ENCODE measurements at regions not wholly inside any gene's neighbourhood (a gene's known extent, or its start where the extent isn't known, plus 50 kb on each side); places are given as distances from the start of the nearest gene placed in this dataset.

- DNase-seq (ENCODE audit: insufficient read length, low spot score) (no peak), FAIRE-seq (no peak)
Measured at GRCh38 chr1:214198571-214198970, 82.4 kb upstream of the SMYD2 start.

- DNase-seq (ENCODE audit: insufficient read length, low spot score) (no peak), FAIRE-seq (no peak)
Measured at GRCh38 chr1:214199585-214199984, 81.4 kb upstream of the SMYD2 start.

GRCh38 chr1:214202992-214203391 is 78.0 kb upstream of the SMYD2 start:
- DNase-seq (ENCODE audit: insufficient read length, low spot score) (no peak), FAIRE-seq (no peak)

GRCh38 chr1:214205053-214205452 is 75.9 kb upstream of the SMYD2 start:
- DNase-seq (ENCODE audit: insufficient read length, low spot score): no peak
- FAIRE-seq: no peak

GRCh38 chr1:214208460-214208859 is 72.5 kb upstream of the SMYD2 start:
- DNase-seq (ENCODE audit: insufficient read length, low spot score): no peak
- no peak for FAIRE-seq

- no peak for FAIRE-seq
- DNase-seq (ENCODE audit: insufficient read length, low spot score): no peak
Measured at GRCh38 chr1:214209260-214209808, 71.6 kb upstream of the SMYD2 start.

GRCh38 chr1:214213136-214213535 is 67.8 kb upstream of the SMYD2 start:
- DNase-seq (ENCODE audit: insufficient read length, low spot score) (no peak), FAIRE-seq (no peak)

GRCh38 chr1:214214851-214215250 is 66.1 kb upstream of the SMYD2 start:
- DNase-seq (ENCODE audit: insufficient read length, low spot score) (no peak), FAIRE-seq (no peak)

GRCh38 chr1:214215583-214215982 is 65.4 kb upstream of the SMYD2 start:
- DNase-seq (ENCODE audit: insufficient read length, low spot score) (no peak), FAIRE-seq (no peak)

GRCh38 chr1:214216021-214216420 is 64.9 kb upstream of the SMYD2 start:
- DNase-seq (ENCODE audit: insufficient read length, low spot score): no peak
- FAIRE-seq: no peak

GRCh38 chr1:214216779-214217178 is 64.2 kb upstream of the SMYD2 start:
- DNase-seq (ENCODE audit: insufficient read length, low spot score) (no peak), FAIRE-seq (no peak)

- FAIRE-seq (no peak), DNase-seq (ENCODE audit: insufficient read length, low spot score) (no peak)
Measured at GRCh38 chr1:214219902-214220301, 61.1 kb upstream of the SMYD2 start.

- FAIRE-seq (no peak), DNase-seq (ENCODE audit: insufficient read length, low spot score) (no peak)
Measured at GRCh38 chr1:214220891-214221290, 60.1 kb upstream of the SMYD2 start.

- no peak for FAIRE-seq
Measured at GRCh38 chr1:214224611-214225354, 56.2 kb upstream of the SMYD2 start.

GRCh38 chr1:214228976-214229375 is 52.0 kb upstream of the SMYD2 start:
- no peak for FAIRE-seq
- no peak for DNase-seq (ENCODE audit: insufficient read length, low spot score)

More at GRCh38 chr1:214224611-214225354, 56.2 kb upstream of the SMYD2 start:
- no peak for DNase-seq (ENCODE audit: insufficient read length, low spot score)

GRCh38 chr1:214229736-214230135 is 51.2 kb upstream of the SMYD2 start:
- FAIRE-seq (no peak), DNase-seq (ENCODE audit: insufficient read length, low spot score) (no peak)
